PC-3 (cell line): ENCODE measurements at regions not wholly inside any gene's neighbourhood (a gene's known extent, or its start where the extent isn't known, plus 50 kb on each side); places are given as distances from the start of the nearest gene placed in this dataset.

Experiments
- ATAC-seq: fragments of 200-7000 bp; cut with Tn5 transposase; 2 replicates; pipeline ENCODE4 v1.9.1; 2020; ENCODE audit warnings: mild to moderate bottlenecking, moderate library complexity
- BruUV-seq: library from RNA; stranded (reverse); fragments of 400-500 nt; replicated peaks from 2 replicates; lab custom pipeline; 2021; lab: Mats Ljungman, UMichigan
- CTCF ChIA-PET: fragments of 300-600 bp; sonication (Branson Sonifier 250); formaldehyde crosslinking; loops from one replicate; lab custom pipeline; 2022; ENCODE audit warnings: antibody characterized with exemption; lab: Charles Lee
- POLR2A ChIA-PET: fragments of 300-600 bp; sonication (Branson Sonifier 250); formaldehyde crosslinking; loops from one replicate; lab custom pipeline; 2022; ENCODE audit warnings: antibody characterized with exemption; ENCODE audit not compliant: unreplicated experiment; lab: Charles Lee
- DNase-seq: peaks from one replicate; pipeline ENCODE4 v3.0.0-alpha.2; 2015
- H2AFZ ChIP-seq: fragments of 300-600 bp; sonication (generic); 2 replicates; pipeline ENCODE4 v1.6.0; 2016; ENCODE audit warnings: antibody characterized with exemption, low read length
- H3F3A ChIP-seq: fragments of 300-600 bp; sonication (generic); one replicate; pipeline ENCODE4 v1.6.0; 2017; ENCODE audit warnings: antibody characterized with exemption, low read length, control low read depth, mild to moderate bottlenecking; ENCODE audit not compliant: unreplicated experiment
- H3K27ac ChIP-seq: fragments of 300-600 bp; sonication (generic); 2 replicates; pipeline ENCODE4 v1.5.1; 2016; ENCODE audit warnings: mild to moderate bottlenecking, low read length
- H3K27me3 ChIP-seq: fragments of 300-600 bp; sonication (generic); 2 replicates; pipeline ENCODE4 v1.6.1; 2016; ENCODE audit warnings: low read length, mixed read lengths
- H3K36me3 ChIP-seq: fragments of 300-600 bp; sonication (generic); 2 replicates; pipeline ENCODE4 v1.6.1; 2016; ENCODE audit warnings: low read depth, mixed run types, low read length, mixed read lengths
- H3K4me1 ChIP-seq: fragments of 300-600 bp; sonication (generic); 2 replicates; pipeline ENCODE4 v1.5.1; 2016; ENCODE audit warnings: low read length; ENCODE audit not compliant: insufficient read depth
- H3K4me2 ChIP-seq: fragments of 300-600 bp; sonication (generic); 2 replicates; pipeline ENCODE4 v1.6.0; 2016; ENCODE audit warnings: low read length
- H3K4me3 ChIP-seq: fragments of 300-600 bp; sonication (generic); 2 replicates; pipeline ENCODE4 v1.5.1; 2016; ENCODE audit warnings: mild to moderate bottlenecking, low read length, mixed read lengths
- H3K79me2 ChIP-seq: fragments of 300-600 bp; sonication (generic); 2 replicates; pipeline ENCODE4 v1.6.1; 2017; ENCODE audit warnings: low read length, mixed read lengths
- H3K9ac ChIP-seq: fragments of 300-600 bp; sonication (generic); 2 replicates; pipeline ENCODE4 v1.6.0; 2016; ENCODE audit warnings: mild to moderate bottlenecking, low read length
- H3K9me2 ChIP-seq: fragments of 300-600 bp; sonication (generic); replicated peaks from 2 replicates; pipeline ENCODE4 v1.6.1; 2016; ENCODE audit warnings: mixed run types, low read length, mixed read lengths
- H3K9me3 ChIP-seq: fragments of 300-600 bp; sonication (generic); 2 replicates; pipeline ENCODE4 v1.6.1; 2016; ENCODE audit warnings: low read length, mixed read lengths
- H4K20me1 ChIP-seq: fragments of 300-600 bp; sonication (generic); 2 replicates; pipeline ENCODE4 v1.6.1; 2016; ENCODE audit warnings: low read length, mixed read lengths
- CTCF ChIP-seq: fragments of 300-600 bp; sonication (generic); conservative IDR thresholded peaks from 2 replicates; pipeline ENCODE4 v1.5.1; 2017; ENCODE audit warnings: antibody characterized with exemption, low read depth, mild to moderate bottlenecking, low read length
- EZH2 ChIP-seq: fragments of 300-600 bp; sonication (generic); IDR thresholded peaks from one replicate; pipeline ENCODE4 v1.6.1; 2017; ENCODE audit warnings: antibody characterized with exemption, mild to moderate bottlenecking, low read length; ENCODE audit not compliant: unreplicated experiment
- EZH2phosphoT487 ChIP-seq: fragments of 300-600 bp; sonication (generic); IDR thresholded peaks from 2 replicates; pipeline ENCODE4 v1.6.1; 2018; ENCODE audit warnings: mild to moderate bottlenecking, antibody characterized with exemption, low read length, borderline replicate concordance
- intact Hi-C: fragments of 100-400 bp; cut with micrococcal nuclease; formaldehyde crosslinking; loops from 2 replicates; pipeline ENCODE4 v1.9.0; 2023

DNA sequence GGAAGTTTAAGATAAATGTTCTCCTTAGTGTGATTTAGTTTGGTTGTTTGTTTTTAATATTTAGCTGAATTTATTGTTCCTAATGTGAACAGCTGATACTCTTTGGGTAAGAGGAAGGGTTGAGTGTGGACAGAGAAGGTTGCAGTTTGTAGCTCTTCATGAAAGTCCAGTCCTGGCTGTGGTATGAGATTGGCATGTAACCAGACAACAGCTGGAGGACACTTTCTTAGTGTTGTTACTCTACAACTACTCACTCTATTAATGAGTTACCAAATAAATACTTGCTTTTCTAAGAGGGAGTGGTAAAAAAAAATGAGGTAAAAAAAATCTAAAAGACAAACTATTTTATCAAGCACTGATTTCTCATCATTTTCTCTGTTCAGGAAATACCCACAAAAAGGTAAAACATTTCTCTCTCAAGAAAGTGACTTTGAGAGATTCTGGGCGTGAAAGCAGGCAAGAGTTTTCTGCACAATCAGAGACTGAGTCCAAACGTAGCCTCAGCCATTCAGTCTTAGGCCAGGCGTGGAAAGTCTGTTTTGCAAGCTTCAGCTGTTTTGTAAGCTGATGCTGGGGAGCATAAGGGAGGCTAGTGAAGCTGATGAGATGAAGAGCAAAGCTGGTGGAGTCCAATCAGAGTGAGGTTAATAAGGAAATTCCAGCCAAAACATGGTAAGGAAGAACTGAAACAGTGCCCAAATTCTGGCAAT, 138.5 kb upstream of the ARPP21 start:
- H3K4me1 ChIP-seq, result no peaks in the 10 kb centered on the region
- DNase-seq (no peak), ATAC-seq (no peak)
- H3K27me3 ChIP-seq, result no peaks in the 10 kb centered on the region
- H2AFZ ChIP-seq, result no peak overlapping the region
- intact Hi-C loops, result no loop called here
- CTCF ChIA-PET, result no interaction called here
- POLR2A ChIA-PET, result no interaction called here
- TF ChIP-seq CTCF, result no peak
- no peak overlapping the region for H3K4me3 ChIP-seq
- no peaks in the 10 kb centered on the region for H3F3A ChIP-seq
- no TSS peak for BruUV-seq
- H3K27ac ChIP-seq, result no peak overlapping the region
- no peaks in the 10 kb centered on the region for H3K79me2 ChIP-seq
- no peaks in the 10 kb centered on the region for H3K9me2 ChIP-seq
- H3K9me3 ChIP-seq, result peaks cover 6% of the 10 kb centered on the region; the same call in 1 of the 2 replicates
- no peak overlapping the region for H3K9ac ChIP-seq
- no peaks in the 10 kb centered on the region for H3K36me3 ChIP-seq
- no peak overlapping the region for H3K4me2 ChIP-seq
- H4K20me1 ChIP-seq, result no peaks in the 10 kb centered on the region

DNA sequence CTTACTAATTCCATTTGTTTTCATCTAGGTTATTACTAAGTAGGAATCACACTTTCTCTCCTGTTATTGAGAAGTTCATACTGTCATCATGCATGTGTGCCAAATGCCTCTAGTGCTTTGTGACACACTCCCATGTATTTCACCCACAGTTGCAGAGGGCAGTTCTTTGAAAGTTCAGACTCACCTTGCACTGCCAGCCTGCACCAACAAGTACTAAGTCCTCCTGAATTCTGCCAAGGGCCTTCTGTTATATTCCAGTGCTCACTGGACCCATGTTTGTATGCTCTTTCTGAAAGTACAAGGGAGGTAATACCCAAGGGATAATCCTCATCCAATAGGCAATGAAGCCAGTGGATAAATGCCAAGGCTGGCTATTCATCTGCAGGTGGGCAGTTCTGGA, 136.6 kb upstream of the ARPP21 start:
- intact Hi-C loops, result no loop called here
- POLR2A ChIA-PET, result no interaction called here

GRCh38 chr3:35505181-35505580, 134.1 kb upstream of the ARPP21 start:
- Histone ChIP-seq H3K4me2 (no peak overlapping the region), H3K27me3 (no peaks in the 10 kb centered on the region), H3K9me3 (peaks cover 6% of the 10 kb centered on the region; the same call in 1 of the 2 replicates), H3K9ac (no peak overlapping the region), H3F3A (no peaks in the 10 kb centered on the region), H2AFZ (no peak overlapping the region), H3K9me2 (no peaks in the 10 kb centered on the region), H3K4me1 (no peaks in the 10 kb centered on the region), H3K4me3 (no peak overlapping the region), H3K36me3 (no peaks in the 10 kb centered on the region), H3K27ac (no peak overlapping the region), H3K79me2 (no peaks in the 10 kb centered on the region), H4K20me1 (no peaks in the 10 kb centered on the region)
- ATAC-seq (no peak), DNase-seq (no peak)
- intact Hi-C loops, result no loop called here
- CTCF ChIA-PET, result no interaction called here
- POLR2A ChIA-PET, result no interaction called here
- TF ChIP-seq EZH2 (no peak), CTCF (no peak), EZH2phosphoT487 (no peak)
- BruUV-seq, result no TSS peak

More for the DNA sequence above, 136.6 kb upstream of the ARPP21 start:
- no peak overlapping the region for H3K9ac ChIP-seq
- ATAC-seq, result no peak
- no peak for DNase-seq
- H4K20me1 ChIP-seq, result no peaks in the 10 kb centered on the region
- peaks cover 6% of the 10 kb centered on the region; the same call in 1 of the 2 replicates for H3K9me3 ChIP-seq
- no peaks in the 10 kb centered on the region for H3K9me2 ChIP-seq
- H3K4me3 ChIP-seq, result no peak overlapping the region
- H3K79me2 ChIP-seq, result no peaks in the 10 kb centered on the region
- H3K4me1 ChIP-seq, result no peaks in the 10 kb centered on the region
- no peaks in the 10 kb centered on the region for H3F3A ChIP-seq
- BruUV-seq, result no TSS peak
- no peak overlapping the region for H2AFZ ChIP-seq
- no peak overlapping the region for H3K4me2 ChIP-seq
- no peak overlapping the region for H3K27ac ChIP-seq
- CTCF ChIA-PET, result no interaction called here
- no peak for TF ChIP-seq CTCF
- H3K27me3 ChIP-seq, result no peaks in the 10 kb centered on the region
- H3K36me3 ChIP-seq, result no peaks in the 10 kb centered on the region
